T-helper 1 cell treated with Interleukin-12 subunit alpha and Interleukin-12 subunit beta and Interleukin-4 antibody, amounts not matched to agents 30 μg/mL and 1 μg/mL, for 36 hours (primary cell): ENCODE measurements at regions not wholly inside any gene's neighbourhood (a gene's known extent, or its start where the extent isn't known, plus 50 kb on each side); places are given as distances from the start of the nearest gene placed in this dataset.
"Not testable (repeated sequence)": the region's sequence is repeated elsewhere in the genome, so short reads cannot be mapped to it uniquely, and the experiment has no call there.

Source experiments
- H3K27ac Mint-ChIP-seq: one replicate; pipeline ENCODE4 v1.8.0; 2021; ENCODE audit warnings: mild to moderate bottlenecking, mixed read lengths
- H3K27me3 Mint-ChIP-seq: one replicate; pipeline ENCODE4 v1.8.0; 2021; ENCODE audit warnings: low read depth, mixed read lengths
- H3K36me3 Mint-ChIP-seq: one replicate; pipeline ENCODE4 v1.8.0; 2021; ENCODE audit warnings: low read depth, mixed read lengths
- H3K4me1 Mint-ChIP-seq: one replicate; pipeline ENCODE4 v1.8.0; 2021; ENCODE audit warnings: low read depth, mixed read lengths
- H3K4me3 Mint-ChIP-seq: one replicate; pipeline ENCODE4 v1.8.0; 2021; ENCODE audit warnings: mild to moderate bottlenecking, moderate library complexity, mixed read lengths
- H3K9me3 Mint-ChIP-seq: one replicate; pipeline ENCODE4 v1.8.0; 2021; ENCODE audit warnings: mixed read lengths

DNA sequence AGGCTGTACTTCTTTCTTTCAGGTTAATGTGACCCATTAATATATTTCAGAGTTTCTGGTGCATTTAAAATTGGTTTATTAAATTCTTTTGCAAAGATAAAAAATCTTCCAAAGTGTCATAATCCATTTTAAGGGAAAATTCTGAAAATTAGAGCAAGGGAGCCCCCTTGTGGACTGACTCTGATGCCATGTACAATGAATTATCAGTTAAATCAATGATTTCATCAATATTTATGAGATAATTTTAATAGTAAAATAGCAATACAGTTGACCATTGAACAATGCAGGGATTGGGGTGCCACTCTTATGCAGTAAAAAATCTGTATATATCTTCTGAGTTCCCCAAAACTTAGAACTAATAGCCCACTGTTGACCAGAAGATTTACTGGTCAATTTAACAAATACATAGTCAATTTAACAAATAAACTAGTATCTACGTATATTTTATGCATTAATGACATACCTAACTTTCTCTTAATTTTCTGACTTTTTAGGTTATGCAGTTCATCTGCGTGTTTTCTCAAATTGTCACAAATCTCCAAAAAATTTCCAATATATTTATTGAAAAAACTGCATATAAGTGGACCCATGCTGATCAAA, 479.1 kb upstream of the MIR17HG start:
- Mint-ChIP-seq H3K4me3 (no peak overlapping the region), H3K36me3 (no peaks in the 10 kb centered on the region), H3K27me3 (no peaks in the 10 kb centered on the region), H3K27ac (no peak overlapping the region), H3K4me1 (no peaks in the 10 kb centered on the region), H3K9me3 (no peaks in the 10 kb centered on the region)

GRCh38 chr13:90869580-90869979, 477.9 kb upstream of the MIR17HG start:
- Mint-ChIP-seq H3K27me3 (no peaks in the 10 kb centered on the region), H3K36me3 (no peaks in the 10 kb centered on the region), H3K4me3 (no peak overlapping the region), H3K27ac (no peak overlapping the region), H3K4me1 (no peaks in the 10 kb centered on the region), H3K9me3 (no peaks in the 10 kb centered on the region)

DNA sequence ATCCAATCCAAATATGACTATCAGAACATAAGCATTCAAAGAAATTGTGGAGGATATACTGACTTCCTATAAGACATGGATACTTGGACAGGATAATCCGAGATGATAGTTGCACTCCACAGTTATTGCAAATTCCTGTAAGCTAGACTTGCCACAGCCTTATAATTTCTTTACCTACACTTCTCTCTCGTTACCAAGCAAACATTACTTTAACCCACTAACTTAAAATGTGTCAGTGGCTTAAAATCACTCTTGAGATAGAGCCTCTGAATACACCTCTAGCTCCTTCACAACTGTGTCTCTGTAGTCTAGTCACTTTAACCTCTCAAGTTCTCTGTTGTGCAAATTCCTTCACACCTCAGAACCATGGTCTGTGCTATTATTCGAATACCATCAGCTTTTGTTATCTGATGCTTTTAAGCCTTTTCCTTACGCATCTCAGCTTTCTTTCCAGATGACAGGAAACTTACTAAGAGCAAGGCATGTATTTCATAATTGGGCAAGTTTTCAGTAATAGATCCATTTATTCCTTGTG, 474.9 kb upstream of the MIR17HG start:
- no peaks in the 10 kb centered on the region for H3K4me1 Mint-ChIP-seq
- H3K36me3 Mint-ChIP-seq: no peaks in the 10 kb centered on the region
- H3K4me3 Mint-ChIP-seq: no peak overlapping the region
- no peaks in the 10 kb centered on the region for H3K27me3 Mint-ChIP-seq
- no peak overlapping the region for H3K27ac Mint-ChIP-seq
- no peaks in the 10 kb centered on the region for H3K9me3 Mint-ChIP-seq

- Mint-ChIP-seq H3K4me1 (no peaks in the 10 kb centered on the region), H3K4me3 (no peak overlapping the region), H3K27ac (no peak overlapping the region), H3K9me3 (no peaks in the 10 kb centered on the region), H3K27me3 (no peaks in the 10 kb centered on the region), H3K36me3 (no peaks in the 10 kb centered on the region)
These were observed 466.7 kb upstream of the MIR17HG start for GRCh38 chr13:90880790-90881189.

DNA sequence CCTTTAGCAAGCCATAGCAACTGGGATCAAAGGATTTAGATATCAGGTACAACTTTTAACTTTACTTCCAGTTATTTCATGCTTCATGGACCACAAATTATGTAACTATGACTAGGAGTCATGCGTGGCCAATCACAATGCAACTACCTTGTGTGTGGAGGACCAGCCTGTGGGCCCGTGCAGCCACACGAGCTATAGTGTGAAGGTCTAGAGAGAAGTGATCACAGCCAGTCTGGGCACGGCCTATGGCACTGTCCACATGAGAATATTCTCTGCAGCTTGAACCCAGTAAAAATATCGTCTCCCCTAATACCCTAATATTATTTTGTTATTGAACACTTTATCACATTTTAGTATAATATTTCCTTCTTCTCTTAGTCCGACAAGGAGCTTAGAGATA, 464.9 kb upstream of the MIR17HG start:
- no peaks in the 10 kb centered on the region for H3K9me3 Mint-ChIP-seq
- no peak overlapping the region for H3K4me3 Mint-ChIP-seq
- no peaks in the 10 kb centered on the region for H3K27me3 Mint-ChIP-seq
- no peak overlapping the region for H3K27ac Mint-ChIP-seq
- no peaks in the 10 kb centered on the region for H3K4me1 Mint-ChIP-seq
- no peaks in the 10 kb centered on the region for H3K36me3 Mint-ChIP-seq

DNA sequence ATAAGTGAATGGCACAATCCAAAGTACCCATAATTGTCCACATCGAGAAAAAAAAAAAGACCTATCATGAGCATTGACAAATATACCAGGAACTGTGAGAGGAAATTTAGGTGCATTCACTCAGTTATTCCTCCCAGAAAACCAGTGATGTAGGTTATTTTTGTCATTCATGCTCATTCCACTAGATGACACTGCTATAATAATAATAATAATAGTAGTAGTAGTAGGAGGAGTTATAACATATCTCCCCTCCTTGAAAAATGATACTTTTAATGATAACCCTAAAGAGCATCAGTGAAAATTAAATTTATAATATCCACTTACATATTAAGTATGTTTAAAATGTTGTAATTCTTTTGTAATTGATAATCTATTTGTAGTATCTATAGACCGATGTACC, 463.9 kb upstream of the MIR17HG start:
- no peaks in the 10 kb centered on the region for H3K4me1 Mint-ChIP-seq
- H3K4me3 Mint-ChIP-seq: no peak overlapping the region
- no peaks in the 10 kb centered on the region for H3K36me3 Mint-ChIP-seq
- H3K27me3 Mint-ChIP-seq: no peaks in the 10 kb centered on the region
- no peak overlapping the region for H3K27ac Mint-ChIP-seq
- no peaks in the 10 kb centered on the region for H3K9me3 Mint-ChIP-seq

- H3K9me3 Mint-ChIP-seq: no peaks in the 10 kb centered on the region
- H3K4me3 Mint-ChIP-seq: no peak overlapping the region
- no peaks in the 10 kb centered on the region for H3K4me1 Mint-ChIP-seq
- no peaks in the 10 kb centered on the region for H3K27me3 Mint-ChIP-seq
- H3K27ac Mint-ChIP-seq: no peak overlapping the region
- no peaks in the 10 kb centered on the region for H3K36me3 Mint-ChIP-seq
These were observed 463.4 kb upstream of the MIR17HG start for GRCh38 chr13:90884066-90884465.

GRCh38 chr13:90889906-90890834, 457.3 kb upstream of the MIR17HG start:
- Mint-ChIP-seq H3K4me3 (no peak overlapping the region), H3K36me3 (no peaks in the 10 kb centered on the region), H3K27me3 (no peaks in the 10 kb centered on the region), H3K9me3 (no peaks in the 10 kb centered on the region), H3K4me1 (no peaks in the 10 kb centered on the region), H3K27ac (no peak overlapping the region)

- H3K27ac Mint-ChIP-seq: no peak overlapping the region
- H3K27me3 Mint-ChIP-seq: no peaks in the 10 kb centered on the region
- H3K36me3 Mint-ChIP-seq: no peaks in the 10 kb centered on the region
- H3K9me3 Mint-ChIP-seq: no peaks in the 10 kb centered on the region
- H3K4me1 Mint-ChIP-seq: no peaks in the 10 kb centered on the region
- no peak overlapping the region for H3K4me3 Mint-ChIP-seq
These were observed 456.2 kb upstream of the MIR17HG start for GRCh38 chr13:90891329-90891728.

DNA sequence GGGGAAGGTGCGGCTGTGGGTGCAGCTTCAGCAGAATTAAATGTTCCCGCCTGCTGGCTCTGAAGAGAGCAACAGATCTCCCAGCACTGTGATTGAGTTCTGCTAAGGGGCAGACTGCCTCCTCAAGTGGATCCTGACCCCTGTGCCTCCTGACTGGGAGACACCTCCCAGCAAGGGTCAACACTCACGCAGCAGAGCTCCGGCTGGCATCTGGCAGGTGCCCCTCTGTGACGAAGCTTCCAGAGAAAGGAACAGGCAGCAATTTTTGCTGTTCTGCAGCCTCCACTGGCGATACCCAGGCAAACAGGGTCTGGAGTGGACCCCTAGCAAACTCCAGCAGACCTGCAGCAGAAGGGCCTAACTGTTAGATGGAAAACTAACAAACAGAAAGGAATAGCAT, 454.3 kb upstream of the MIR17HG start:
- not testable (repeated sequence) for H3K9me3 Mint-ChIP-seq, H3K27ac Mint-ChIP-seq, H3K27me3 Mint-ChIP-seq, H3K4me1 Mint-ChIP-seq, H3K36me3 Mint-ChIP-seq, H3K4me3 Mint-ChIP-seq

GRCh38 chr13:90896002-90896401, 451.5 kb upstream of the MIR17HG start:
- Mint-ChIP-seq H3K9me3 (no peaks in the 10 kb centered on the region), H3K4me3 (no peak overlapping the region), H3K36me3 (no peaks in the 10 kb centered on the region), H3K4me1 (no peaks in the 10 kb centered on the region), H3K27ac (no peak overlapping the region), H3K27me3 (no peaks in the 10 kb centered on the region)

- no peaks in the 10 kb centered on the region for H3K36me3 Mint-ChIP-seq
- no peaks in the 10 kb centered on the region for H3K9me3 Mint-ChIP-seq
- no peak overlapping the region for H3K4me3 Mint-ChIP-seq
- no peak overlapping the region for H3K27ac Mint-ChIP-seq
- no peaks in the 10 kb centered on the region for H3K27me3 Mint-ChIP-seq
- H3K4me1 Mint-ChIP-seq: no peaks in the 10 kb centered on the region
These were observed 448.7 kb upstream of the MIR17HG start for GRCh38 chr13:90898811-90899210.

DNA sequence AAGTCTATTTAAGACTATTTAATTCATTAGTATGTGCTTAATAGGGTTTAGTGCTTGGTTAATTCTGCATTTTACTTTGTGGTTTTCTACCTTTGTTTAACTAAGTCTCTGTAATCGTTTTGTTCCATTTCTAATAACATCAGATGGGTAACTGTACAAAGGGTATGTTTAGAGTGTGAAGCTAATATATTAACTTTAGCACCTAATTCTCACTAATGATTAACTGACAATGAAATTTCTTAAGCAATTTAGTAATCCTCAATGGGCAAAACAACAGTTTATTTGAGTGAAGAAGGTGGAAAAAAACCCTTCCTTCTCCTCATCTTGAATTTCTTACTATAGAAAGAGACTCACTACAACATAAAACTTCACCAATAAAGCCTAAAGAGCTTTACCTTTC, 448.1 kb upstream of the MIR17HG start:
- H3K9me3 Mint-ChIP-seq: no peaks in the 10 kb centered on the region
- H3K36me3 Mint-ChIP-seq: no peaks in the 10 kb centered on the region
- no peak overlapping the region for H3K4me3 Mint-ChIP-seq
- H3K4me1 Mint-ChIP-seq: no peaks in the 10 kb centered on the region
- no peak overlapping the region for H3K27ac Mint-ChIP-seq
- H3K27me3 Mint-ChIP-seq: no peaks in the 10 kb centered on the region

DNA sequence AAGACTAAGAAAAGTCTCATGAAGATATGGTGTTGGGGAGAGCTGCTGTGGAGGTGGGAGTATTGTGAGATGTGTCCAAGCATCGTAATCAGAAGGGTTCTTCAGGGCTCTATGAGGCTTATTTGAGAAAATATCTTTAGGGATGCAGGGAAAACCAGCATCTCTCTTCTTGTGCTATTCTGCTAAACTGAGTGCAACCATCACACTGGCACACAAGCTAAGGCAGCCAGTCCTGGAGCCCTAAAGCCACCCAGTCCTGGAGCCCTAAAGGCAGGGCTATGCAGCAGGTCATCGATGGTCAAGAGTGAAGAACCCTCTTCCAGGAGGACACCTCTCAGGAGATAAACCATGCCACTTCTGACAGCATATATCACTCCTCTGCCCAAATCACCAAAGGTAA, 445.2 kb upstream of the MIR17HG start:
- H3K36me3 Mint-ChIP-seq: no peaks in the 10 kb centered on the region
- H3K9me3 Mint-ChIP-seq: no peaks in the 10 kb centered on the region
- no peak overlapping the region for H3K4me3 Mint-ChIP-seq
- H3K27ac Mint-ChIP-seq: no peak overlapping the region
- H3K4me1 Mint-ChIP-seq: no peaks in the 10 kb centered on the region
- H3K27me3 Mint-ChIP-seq: no peaks in the 10 kb centered on the region

- H3K4me3 Mint-ChIP-seq: no peak overlapping the region
- H3K36me3 Mint-ChIP-seq: no peaks in the 10 kb centered on the region
- no peaks in the 10 kb centered on the region for H3K27me3 Mint-ChIP-seq
- H3K27ac Mint-ChIP-seq: no peak overlapping the region
- H3K4me1 Mint-ChIP-seq: no peaks in the 10 kb centered on the region
- no peaks in the 10 kb centered on the region for H3K9me3 Mint-ChIP-seq
These were observed 440.9 kb upstream of the MIR17HG start for GRCh38 chr13:90906554-90906953.
